WTC11 (cell line): ENCODE measurements at regions not wholly inside any gene's neighbourhood (a gene's known extent, or its start where the extent isn't known, plus 50 kb on each side); places are given as distances from the start of the nearest gene placed in this dataset.
"Not testable (repeated sequence)": the region's sequence is repeated elsewhere in the genome, so short reads cannot be mapped to it uniquely, and the experiment has no call there.

Experiments
- CBFB ChIP-seq: sonication (generic); formaldehyde crosslinking; IDR thresholded peaks from 2 replicates; pipeline ENCODE4 v1.8.1; 2022; ENCODE audit warnings: mild to moderate bottlenecking, low read depth, missing genetic modification reagents
- E2F4 ChIP-seq: sonication (generic); formaldehyde crosslinking; IDR thresholded peaks from 2 replicates; pipeline ENCODE4 v1.8.1; 2022; ENCODE audit warnings: low read depth, mild to moderate bottlenecking, moderate library complexity, missing genetic modification reagents, borderline replicate concordance
- NFE2L1 ChIP-seq: sonication (generic); formaldehyde crosslinking; IDR thresholded peaks from 2 replicates; pipeline ENCODE4 v1.8.1; 2023; ENCODE audit warnings: missing genetic modification reagents
- NFYB ChIP-seq: sonication (generic); formaldehyde crosslinking; conservative IDR thresholded peaks from 2 replicates; pipeline ENCODE4 v1.8.0; 2022; ENCODE audit warnings: low read depth, missing genetic modification reagents
- PRRX2 ChIP-seq: fragments of 250-450 bp; sonication (Bioruptor Pico); IDR thresholded peaks from 2 replicates; pipeline ENCODE4 v1.8.0; 2021; ENCODE audit warnings: mild to moderate bottlenecking
- SP1 ChIP-seq: sonication (generic); formaldehyde crosslinking; conservative IDR thresholded peaks from 2 replicates; pipeline ENCODE4 v1.8.1; 2022; ENCODE audit warnings: missing genetic modification reagents
- TF ChIP-seq, protein P1 (sequence below): fragments of 200-600 bp; IDR thresholded peaks from 2 replicates; pipeline ENCODE4 v1.8.0; 2022; ENCODE audit warnings: antibody characterized with exemption
- TF ChIP-seq, protein P2 (sequence below): fragments of 250-450 bp; sonication (Bioruptor Pico); IDR thresholded peaks from 2 replicates; pipeline ENCODE4 v2.1.2; 2022; ENCODE audit warnings: mild to moderate bottlenecking, moderate library complexity
- TF ChIP-seq, protein P3 (sequence below): sonication (generic); formaldehyde crosslinking; IDR thresholded peaks from 2 replicates; pipeline ENCODE4 v1.8.1; 2022; ENCODE audit warnings: missing genetic modification reagents, borderline replicate concordance
- TF ChIP-seq, protein P4 (sequence below): sonication (generic); formaldehyde crosslinking; IDR thresholded peaks from 2 replicates; pipeline ENCODE4 v1.8.1; 2022; ENCODE audit warnings: low read depth, missing genetic modification reagents, borderline replicate concordance

GRCh38 chr2:208685929-208686328 is 279.3 kb downstream of the PTH2R start:
- TF ChIP-seq, protein P1, sequence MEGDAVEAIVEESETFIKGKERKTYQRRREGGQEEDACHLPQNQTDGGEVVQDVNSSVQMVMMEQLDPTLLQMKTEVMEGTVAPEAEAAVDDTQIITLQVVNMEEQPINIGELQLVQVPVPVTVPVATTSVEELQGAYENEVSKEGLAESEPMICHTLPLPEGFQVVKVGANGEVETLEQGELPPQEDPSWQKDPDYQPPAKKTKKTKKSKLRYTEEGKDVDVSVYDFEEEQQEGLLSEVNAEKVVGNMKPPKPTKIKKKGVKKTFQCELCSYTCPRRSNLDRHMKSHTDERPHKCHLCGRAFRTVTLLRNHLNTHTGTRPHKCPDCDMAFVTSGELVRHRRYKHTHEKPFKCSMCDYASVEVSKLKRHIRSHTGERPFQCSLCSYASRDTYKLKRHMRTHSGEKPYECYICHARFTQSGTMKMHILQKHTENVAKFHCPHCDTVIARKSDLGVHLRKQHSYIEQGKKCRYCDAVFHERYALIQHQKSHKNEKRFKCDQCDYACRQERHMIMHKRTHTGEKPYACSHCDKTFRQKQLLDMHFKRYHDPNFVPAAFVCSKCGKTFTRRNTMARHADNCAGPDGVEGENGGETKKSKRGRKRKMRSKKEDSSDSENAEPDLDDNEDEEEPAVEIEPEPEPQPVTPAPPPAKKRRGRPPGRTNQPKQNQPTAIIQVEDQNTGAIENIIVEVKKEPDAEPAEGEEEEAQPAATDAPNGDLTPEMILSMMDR: not testable (repeated sequence)
- TF ChIP-seq, protein P2, sequence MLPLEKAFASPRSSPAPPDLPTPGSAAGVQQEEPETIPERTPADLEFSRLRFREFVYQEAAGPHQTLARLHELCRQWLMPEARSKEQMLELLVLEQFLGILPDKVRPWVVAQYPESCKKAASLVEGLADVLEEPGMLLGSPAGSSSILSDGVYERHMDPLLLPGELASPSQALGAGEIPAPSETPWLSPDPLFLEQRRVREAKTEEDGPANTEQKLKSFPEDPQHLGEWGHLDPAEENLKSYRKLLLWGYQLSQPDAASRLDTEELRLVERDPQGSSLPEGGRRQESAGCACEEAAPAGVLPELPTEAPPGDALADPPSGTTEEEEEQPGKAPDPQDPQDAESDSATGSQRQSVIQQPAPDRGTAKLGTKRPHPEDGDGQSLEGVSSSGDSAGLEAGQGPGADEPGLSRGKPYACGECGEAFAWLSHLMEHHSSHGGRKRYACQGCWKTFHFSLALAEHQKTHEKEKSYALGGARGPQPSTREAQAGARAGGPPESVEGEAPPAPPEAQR: not testable (repeated sequence)
- not testable (repeated sequence) for TF ChIP-seq NFYB, CBFB, PRRX2, SP1, NFE2L1, E2F4 (CRISPR knock-in tag)
- TF ChIP-seq, protein P3, sequence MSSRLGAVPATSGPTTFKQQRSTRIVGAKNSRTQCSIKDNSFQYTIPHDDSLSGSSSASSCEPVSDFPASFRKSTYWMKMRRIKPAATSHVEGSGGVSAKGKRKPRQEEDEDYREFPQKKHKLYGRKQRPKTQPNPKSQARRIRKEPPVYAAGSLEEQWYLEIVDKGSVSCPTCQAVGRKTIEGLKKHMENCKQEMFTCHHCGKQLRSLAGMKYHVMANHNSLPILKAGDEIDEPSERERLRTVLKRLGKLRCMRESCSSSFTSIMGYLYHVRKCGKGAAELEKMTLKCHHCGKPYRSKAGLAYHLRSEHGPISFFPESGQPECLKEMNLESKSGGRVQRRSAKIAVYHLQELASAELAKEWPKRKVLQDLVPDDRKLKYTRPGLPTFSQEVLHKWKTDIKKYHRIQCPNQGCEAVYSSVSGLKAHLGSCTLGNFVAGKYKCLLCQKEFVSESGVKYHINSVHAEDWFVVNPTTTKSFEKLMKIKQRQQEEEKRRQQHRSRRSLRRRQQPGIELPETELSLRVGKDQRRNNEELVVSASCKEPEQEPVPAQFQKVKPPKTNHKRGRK (CRISPR knock-in tag): not testable (repeated sequence)
- TF ChIP-seq, protein P4, sequence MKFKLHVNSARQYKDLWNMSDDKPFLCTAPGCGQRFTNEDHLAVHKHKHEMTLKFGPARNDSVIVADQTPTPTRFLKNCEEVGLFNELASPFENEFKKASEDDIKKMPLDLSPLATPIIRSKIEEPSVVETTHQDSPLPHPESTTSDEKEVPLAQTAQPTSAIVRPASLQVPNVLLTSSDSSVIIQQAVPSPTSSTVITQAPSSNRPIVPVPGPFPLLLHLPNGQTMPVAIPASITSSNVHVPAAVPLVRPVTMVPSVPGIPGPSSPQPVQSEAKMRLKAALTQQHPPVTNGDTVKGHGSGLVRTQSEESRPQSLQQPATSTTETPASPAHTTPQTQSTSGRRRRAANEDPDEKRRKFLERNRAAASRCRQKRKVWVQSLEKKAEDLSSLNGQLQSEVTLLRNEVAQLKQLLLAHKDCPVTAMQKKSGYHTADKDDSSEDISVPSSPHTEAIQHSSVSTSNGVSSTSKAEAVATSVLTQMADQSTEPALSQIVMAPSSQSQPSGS (CRISPR knock-in tag): not testable (repeated sequence)
